ENCODE measurements at regions not wholly inside any gene's neighbourhood (a gene's known extent, or its start where the extent isn't known, plus 50 kb on each side); places are given as distances from the start of the nearest gene placed in this dataset.

GRCh38 chr4:12957108-12957507 is 527.0 kb downstream of the RAB28 start:
- H3K27me3 ChIP-seq (ENCODE audit: control insufficient read depth in 1 of 2, insufficient read depth in 2 of 2, low read length in 2 of 2): no peaks in the 10 kb centered on the region; a peak in 1 of 5 replicates
- H3K36me3 ChIP-seq (replicated peaks in 1 of 2; ENCODE audit: control insufficient read depth in 1 of 2, insufficient read depth in 2 of 2, low read length in 2 of 2): no peaks in the 10 kb centered on the region
- H3K4me1 ChIP-seq (ENCODE audit: insufficient read depth, low read length): peaks cover 57% of the 10 kb centered on the region
- no TSS peak for BruUV-seq (replicated peaks)
- ChIA-PET POLR2A (interaction anchor here (1.4 kb wide), 1 partner anchor 32 kb away, joined by 6 read pairs; no protein-coding TSS in a partner anchor), CTCF (ENCODE audit: low intra/inter-chr PET ratio, low total read pairs) (no interaction called here)
- no peaks in the 10 kb centered on the region for H4K20me1 ChIP-seq (ENCODE audit: insufficient read depth, low read length)
- H3K79me2 ChIP-seq (ENCODE audit: insufficient read depth, low read length): no peaks in the 10 kb centered on the region
- intact Hi-C loops (cut with micrococcal nuclease; ENCODE audit: unreplicated experiment) (no loop called here), in situ Hi-C loops (cut with HindIII; ENCODE audit: extremely low pct_ligation_motif_present, low pct_unique_long_range_greater_than_20kb) (no loop called here)
- no peak overlapping the region for H3K9ac ChIP-seq (ENCODE audit: insufficient read depth, low read depth, low read length)
- no peak overlapping the region for H2AFZ ChIP-seq (ENCODE audit: low read length)
- peak; percentile 23 for FAIRE-seq
- ATAC-seq: peak; percentile 70
- H3K4me2 ChIP-seq (ENCODE audit: low read depth, low read length): 0 out of 2 replicates have a peak overlapping the region, but pooled peaks have one; percentile 10
- peak; percentile 16 for DNase-seq (ENCODE audit: low spot score)
- no peak overlapping the region for H3K27ac ChIP-seq (ENCODE audit: extremely low read length, insufficient read depth, low read length)
- WGBS (ENCODE audit: low lambda C conversion rate): 62% methylated on average over 3 of the region's 3 CpGs
- no peaks in the 10 kb centered on the region for H3K9me3 ChIP-seq (ENCODE audit: low read length)
- no peak overlapping the region for H3K4me3 ChIP-seq (replicated peaks in 1 of 3; ENCODE audit: insufficient read depth in 1 of 3, low read depth in 2 of 3, low read length in 3 of 3)
- TF ChIP-seq NR2F6 (IDR thresholded peaks at IDR 0.05) (peak; percentile 56), NR2F6 (CRISPR knock-in tag; IDR thresholded peaks at IDR 0.05) (no peak), RFX3 (CRISPR knock-in tag; IDR thresholded peaks at IDR 0.05) (no peak), FOXA1 (IDR thresholded peaks at IDR 0.05) (no peak), FOXA1 (CRISPR knock-in tag; IDR thresholded peaks at IDR 0.05) (peak; percentile 20; the same call in 1 of the 2 replicates), ARID3A (IDR thresholded peaks at IDR 0.05; ENCODE audit: low read depth, low read length) (peak; percentile 37; the same call in 1 of the 2 replicates), ZNF530 (CRISPR knock-in tag; IDR thresholded peaks at IDR 0.05; ENCODE audit: low read depth) (no peak), ATF4 (CRISPR knock-in tag; IDR thresholded peaks at IDR 0.05) (0 out of 4 replicates have a peak, but pooled peaks of 1 of the 2 experiments have one; percentile 32), TBX3 (IDR thresholded peaks at IDR 0.05; ENCODE audit: borderline replicate concordance) (peak; percentile 51; the same call in 1 of the 2 replicates), EP300 (IDR thresholded peaks at IDR 0.05; ENCODE audit: low read depth in 2 of 2, low read length in 2 of 2) (0 out of 4 replicates have a peak, but pooled peaks of 1 of the 2 experiments have one; percentile 57), EP300 (CRISPR knock-in tag; IDR thresholded peaks at IDR 0.05; ENCODE audit: borderline replicate concordance) (no peak), ZBTB43 (CRISPR knock-in tag; conservative IDR thresholded peaks at IDR 0.05) (no peak), CSRNP2 (CRISPR knock-in tag; conservative IDR thresholded peaks at IDR 0.05; ENCODE audit: low read depth) (no peak), PPARG (CRISPR knock-in tag; conservative IDR thresholded peaks at IDR 0.05) (peak; percentile 83), GATAD2A (CRISPR knock-in tag; IDR thresholded peaks at IDR 0.05) (peak; percentile 57; the same call in 1 of the 2 replicates), CREM (IDR thresholded peaks at IDR 0.05) (peak; percentile 25; the same call in 1 of the 2 replicates), CREM (CRISPR knock-in tag; IDR thresholded peaks at IDR 0.05) (no peak), ETS1 (CRISPR knock-in tag; IDR thresholded peaks at IDR 0.05) (no peak), CEBPG (CRISPR knock-in tag; IDR thresholded peaks at IDR 0.05) (peak; percentile 40; the same call in 1 of the 2 replicates), CCAR2 (optimal IDR thresholded peaks at IDR 0.05; ENCODE audit: low read depth, low read length) (no peak), ZNF207 (IDR thresholded peaks at IDR 0.05; ENCODE audit: borderline replicate concordance) (no peak)

Data from HepG2 (cell line).